Ovary (tissue), 7 donors: ENCODE measurements at regions not wholly inside any gene's neighbourhood (a gene's known extent, or its start where the extent isn't known, plus 50 kb on each side); places are given as distances from the start of the nearest gene placed in this dataset.

Experiments
- DNase-seq, 5 donors: peaks; one replicate each; pipeline ENCODE4 v3.0.0-alpha.2; 2019 to 2020
- H3K27ac ChIP-seq, 2 donors: fragments of 200-600 bp; one replicate each; pipeline versions ENCODE4 v1.5.1 to v1.8.0; 2019 to 2022
- H3K27me3 ChIP-seq: fragments of 200-600 bp; one replicate; pipeline ENCODE4 v1.8.0; 2022
- H3K36me3 ChIP-seq: fragments of 200-600 bp; sonication (generic); one replicate; pipeline ENCODE4 v1.5.1; 2019
- H3K4me1 ChIP-seq: one replicate; pipeline ENCODE4 v1.8.1; 2013; ENCODE audit warnings: mild to moderate bottlenecking, moderate library complexity; ENCODE audit not compliant: insufficient read depth
- H3K4me3 ChIP-seq: fragments of 200-600 bp; sonication (generic); one replicate; pipeline ENCODE4 v1.5.1; 2017
- H3K9me3 ChIP-seq, 2 donors: fragments of 200-600 bp in 1 of 2; sonication (generic) in 1 of 2; one replicate each; pipeline versions ENCODE4 v1.5.1 to v1.8.1; 2013 to 2019; ENCODE audit warnings: mild to moderate bottlenecking in 1 of 2, moderate library complexity in 1 of 2
- EP300 ChIP-seq: sonication (generic); formaldehyde crosslinking; IDR thresholded peaks from one replicate; pipeline ENCODE4 v1.6.1; 2017; ENCODE audit warnings: antibody characterized with exemption
- POLR2A ChIP-seq: fragments of 450-650 bp; IDR thresholded peaks from one replicate; pipeline ENCODE4 v1.6.1; 2017; ENCODE audit warnings: antibody characterized with exemption, mild to moderate bottlenecking, moderate library complexity
- WGBS, 3 donors: extraction: QIAGEN DNeasy Blood & Tissue Kit in 1 of 3; methylation state at CpG; one replicate each; pipeline versions ENCODE4 v1.1.5 to v1.1.7; 2013 to 2017; 5-methylcytosine and 5-hydroxymethylcytosine counted together
- intact Hi-C, 4 donors: fragments of 100-400 bp; cut with DNase I; formaldehyde crosslinking; loops; one replicate each; pipeline versions ENCODE4 v1.11.0 to v1.15.1; 2022 to 2023
- TF ChIP-seq, protein P1 (sequence below), 3 donors: fragments of 450-650 bp in 2 of 3; fragments of 200-600 bp in 1 of 3; IDR thresholded peaks; one replicate each; pipeline versions ENCODE4 v1.5.1 to v1.8.0; 2016 to 2022; ENCODE audit warnings: antibody characterized with exemption in 3 of 3, mild to moderate bottlenecking in 1 of 3
- donor health status: DM: no; HTN: no; CAD: no; lungs with moderate emphysema.
- donor health status: DM: no; HTN: no; CAD: no.
- donor health status: Bipolar disorder and iron deficiency.
- donor health status: DM: no; HTN: no; CAD: no.
- donor health status: DM: yes; HTN: yes; CAD: no.

DNA sequence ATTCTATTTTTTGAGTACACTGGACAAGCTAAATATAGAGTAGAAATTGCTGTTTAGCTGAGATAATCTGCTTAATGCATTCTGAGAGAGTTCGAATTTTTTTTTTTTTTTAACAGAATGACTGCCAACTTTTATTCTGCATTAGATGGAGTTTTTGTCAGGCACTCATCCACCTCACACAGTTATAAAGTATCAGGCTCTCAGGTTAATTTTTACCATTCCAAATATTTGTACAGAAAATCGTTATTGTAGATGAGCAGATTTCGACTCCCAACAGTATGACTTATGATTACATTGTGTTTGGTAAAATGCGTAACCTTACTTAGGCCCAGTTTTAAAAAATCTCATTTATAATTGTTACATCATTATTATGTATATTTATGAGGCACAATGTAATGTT, 1731.0 kb downstream of the GRIK2 start:
- TF ChIP-seq, protein P1, sequence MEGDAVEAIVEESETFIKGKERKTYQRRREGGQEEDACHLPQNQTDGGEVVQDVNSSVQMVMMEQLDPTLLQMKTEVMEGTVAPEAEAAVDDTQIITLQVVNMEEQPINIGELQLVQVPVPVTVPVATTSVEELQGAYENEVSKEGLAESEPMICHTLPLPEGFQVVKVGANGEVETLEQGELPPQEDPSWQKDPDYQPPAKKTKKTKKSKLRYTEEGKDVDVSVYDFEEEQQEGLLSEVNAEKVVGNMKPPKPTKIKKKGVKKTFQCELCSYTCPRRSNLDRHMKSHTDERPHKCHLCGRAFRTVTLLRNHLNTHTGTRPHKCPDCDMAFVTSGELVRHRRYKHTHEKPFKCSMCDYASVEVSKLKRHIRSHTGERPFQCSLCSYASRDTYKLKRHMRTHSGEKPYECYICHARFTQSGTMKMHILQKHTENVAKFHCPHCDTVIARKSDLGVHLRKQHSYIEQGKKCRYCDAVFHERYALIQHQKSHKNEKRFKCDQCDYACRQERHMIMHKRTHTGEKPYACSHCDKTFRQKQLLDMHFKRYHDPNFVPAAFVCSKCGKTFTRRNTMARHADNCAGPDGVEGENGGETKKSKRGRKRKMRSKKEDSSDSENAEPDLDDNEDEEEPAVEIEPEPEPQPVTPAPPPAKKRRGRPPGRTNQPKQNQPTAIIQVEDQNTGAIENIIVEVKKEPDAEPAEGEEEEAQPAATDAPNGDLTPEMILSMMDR (IDR thresholded peaks at IDR 0.05): no peak
- no peak for TF ChIP-seq POLR2A
- TF ChIP-seq EP300: no peak
- Histone ChIP-seq H3K4me3 (no peak overlapping the region), H3K36me3 (no peaks in the 10 kb centered on the region), H3K4me1 (no peaks in the 10 kb centered on the region), H3K27ac (no peak overlapping the region), H3K9me3 (no peaks in the 10 kb centered on the region), H3K27me3 (no peaks in the 10 kb centered on the region)
- DNase-seq: no peak
- intact Hi-C loops: no loop called here
- WGBS, 3 donors: 84 to 87% (median 85%) methylated on average over 4 of the region's 4 CpGs

DNA sequence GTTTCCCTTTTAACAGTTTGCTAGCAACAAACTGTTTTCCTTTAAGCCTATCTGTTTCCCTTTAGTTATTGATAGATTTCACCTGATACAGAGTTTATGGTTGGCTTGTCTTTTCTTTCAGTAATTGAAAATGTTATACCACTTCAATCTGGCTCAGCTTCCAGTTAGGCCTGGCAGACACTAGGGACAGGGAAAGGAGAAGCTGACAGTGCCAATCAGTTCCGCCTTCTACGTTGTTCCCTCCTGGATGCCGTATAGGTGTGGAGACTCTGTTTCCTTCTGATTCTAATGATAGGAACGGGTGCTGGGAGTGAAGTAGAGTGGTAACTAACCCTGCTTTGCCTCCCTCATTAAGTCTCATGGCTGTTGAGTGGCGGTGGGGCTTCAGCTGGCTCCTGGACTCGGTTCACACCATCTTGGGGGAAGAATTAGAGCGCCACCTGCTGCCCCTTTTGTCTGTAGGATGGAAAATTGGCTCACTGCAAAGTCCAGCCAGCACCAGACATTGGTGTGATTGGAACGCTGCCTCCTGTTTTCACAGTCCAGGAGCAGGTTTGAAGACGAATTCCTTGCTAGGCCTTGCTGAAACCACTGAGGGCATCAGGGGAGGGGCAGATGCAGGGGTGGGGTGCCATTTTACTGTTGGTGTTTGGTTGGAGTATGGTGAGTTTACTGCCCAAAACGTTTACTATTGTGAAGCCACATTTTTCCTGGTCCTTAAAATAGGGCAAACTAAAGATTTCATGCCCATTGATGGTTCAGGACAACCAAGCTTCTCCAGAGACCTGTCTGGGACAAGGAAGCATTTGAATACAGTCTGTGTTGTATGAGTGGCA, 1729.5 kb downstream of the GRIK2 start:
- intact Hi-C loops: no loop called here
- H3K27ac ChIP-seq: no peak overlapping the region
- H3K27me3 ChIP-seq: no peaks in the 10 kb centered on the region
- no peaks in the 10 kb centered on the region for H3K9me3 ChIP-seq
- DNase-seq: no peak
- WGBS, 3 donors: 34 to 45% (median 34%) methylated on average over 10 of the region's 10 CpGs
- H3K4me1 ChIP-seq: no peaks in the 10 kb centered on the region
- no peaks in the 10 kb centered on the region for H3K36me3 ChIP-seq
- no peak overlapping the region for H3K4me3 ChIP-seq
- TF ChIP-seq POLR2A: no peak

GRCh38 chr6:103119056-103119455, 1725.5 kb downstream of the GRIK2 start:
- H3K27me3 ChIP-seq: no peaks in the 10 kb centered on the region

DNA sequence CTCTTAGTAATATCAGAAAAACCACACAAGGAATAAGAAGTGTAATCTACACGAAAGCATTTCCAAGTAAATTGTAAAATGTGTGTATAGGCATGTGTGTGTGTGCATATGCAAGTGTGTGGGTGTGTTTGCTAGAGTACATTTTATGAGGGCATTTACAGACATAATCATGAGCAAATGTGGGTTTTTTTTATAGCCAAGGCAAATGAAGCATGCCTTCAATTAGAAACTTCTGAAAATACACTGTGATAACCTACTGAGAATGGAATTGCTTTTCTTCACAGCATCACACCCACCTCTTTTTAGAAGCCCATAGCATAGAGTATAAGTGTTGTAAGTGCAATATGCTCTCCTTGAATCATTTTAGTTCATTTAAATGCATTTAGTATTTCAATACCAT, 1721.1 kb downstream of the GRIK2 start:
- H3K27me3 ChIP-seq: no peaks in the 10 kb centered on the region
- H3K4me3 ChIP-seq: no peak overlapping the region
- intact Hi-C loops: no loop called here
- DNase-seq: no peak
- 69 to 80% (median 79%) methylated on average over 1 of the region's 1 CpG for WGBS, 3 donors
- H3K4me1 ChIP-seq: no peaks in the 10 kb centered on the region
- TF ChIP-seq, protein P1 (IDR thresholded peaks at IDR 0.05): no peak
- TF ChIP-seq POLR2A (no peak), EP300 (no peak)
- no peaks in the 10 kb centered on the region for H3K36me3 ChIP-seq
- H3K9me3 ChIP-seq: no peaks in the 10 kb centered on the region
- no peak overlapping the region for H3K27ac ChIP-seq

More at GRCh38 chr6:103119056-103119455, 1725.5 kb downstream of the GRIK2 start:
- WGBS, 3 donors: 82 to 88% (median 88%) methylated on average over 3 of the region's 3 CpGs
- Histone ChIP-seq H3K4me1 (no peaks in the 10 kb centered on the region), H3K9me3 (no peaks in the 10 kb centered on the region), H3K4me3 (no peak overlapping the region), H3K27ac (no peak overlapping the region), H3K36me3 (no peaks in the 10 kb centered on the region)
- DNase-seq: no peak
- intact Hi-C loops: no loop called here
- TF ChIP-seq, protein P1 (IDR thresholded peaks at IDR 0.05): no peak
- no peak for TF ChIP-seq POLR2A
- no peak for TF ChIP-seq EP300

DNA sequence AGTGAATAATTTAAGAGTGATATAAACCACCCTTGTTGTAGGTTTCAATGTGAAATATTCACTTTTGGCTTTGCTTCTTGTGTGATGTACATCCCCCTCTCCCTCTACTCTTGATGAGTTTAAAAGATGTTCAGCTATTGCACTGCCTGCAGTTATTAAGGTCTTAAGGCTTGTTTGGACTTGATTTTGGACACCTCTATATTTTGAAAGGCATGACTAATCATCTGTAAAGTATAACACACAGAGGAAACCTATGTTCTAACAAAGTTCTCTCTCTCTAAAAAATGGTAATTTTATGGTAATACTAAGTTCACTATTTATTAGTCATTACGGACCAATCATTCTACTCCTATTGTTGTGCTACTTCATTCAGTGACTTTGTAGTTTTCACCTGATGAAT, 1719.9 kb downstream of the GRIK2 start:
- no peaks in the 10 kb centered on the region for H3K27me3 ChIP-seq
- intact Hi-C loops: no loop called here
- no peaks in the 10 kb centered on the region for H3K9me3 ChIP-seq
- no peak for TF ChIP-seq EP300
- TF ChIP-seq POLR2A: no peak
- TF ChIP-seq, protein P1 (IDR thresholded peaks at IDR 0.05): no peak
- 93 to 100% (median 98%) methylated on average over 1 of the region's 1 CpG for WGBS, 3 donors
- no peaks in the 10 kb centered on the region for H3K4me1 ChIP-seq
- no peak for DNase-seq
- H3K4me3 ChIP-seq: no peak overlapping the region
- H3K36me3 ChIP-seq: no peaks in the 10 kb centered on the region
- H3K27ac ChIP-seq: no peak overlapping the region
